ENCODE measurements at regions not wholly inside any gene's neighbourhood (a gene's known extent, or its start where the extent isn't known, plus 50 kb on each side); places are given as distances from the start of the nearest gene placed in this dataset.

DNA sequence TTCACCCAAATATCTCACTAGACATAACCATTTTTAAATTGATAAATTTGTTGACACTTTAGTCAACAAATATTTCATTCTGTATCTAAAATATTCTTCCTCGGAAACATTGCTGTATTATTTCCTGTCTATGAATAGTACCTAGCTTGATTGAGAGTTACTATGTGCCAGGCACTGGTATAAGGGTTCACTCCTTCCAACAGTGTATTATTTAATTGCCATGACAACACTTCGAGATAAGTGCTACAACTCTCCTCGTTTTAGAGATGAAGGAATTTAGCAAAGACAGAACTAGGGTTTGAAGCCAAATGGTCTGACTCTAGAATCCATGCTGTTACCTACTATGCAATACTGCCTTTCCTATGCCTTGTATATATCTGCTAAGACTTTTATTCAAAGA is 287.2 kb downstream of the YTHDC2 start:
- DNase-seq (ENCODE audit: low read depth), result no peak

DNA sequence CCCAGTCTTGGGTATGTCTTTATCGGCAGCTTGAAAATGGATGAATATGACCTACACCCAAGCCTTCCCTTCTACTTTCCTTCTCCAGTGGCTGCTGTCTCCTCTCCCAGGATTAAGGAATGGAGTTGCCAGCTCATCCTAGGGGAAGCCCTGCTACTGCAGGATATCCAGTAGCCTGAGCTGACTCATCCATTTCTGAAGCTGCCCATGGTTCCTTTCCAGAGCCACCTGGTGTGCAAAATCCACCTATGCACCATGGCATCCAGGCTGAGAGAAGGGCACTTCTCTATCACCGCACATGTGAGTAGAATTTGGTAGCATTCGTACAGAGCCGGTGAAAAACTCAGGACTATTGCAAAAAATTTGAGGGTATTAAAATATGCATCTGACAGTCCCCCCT is 290.8 kb downstream of the YTHDC2 start:
- DNase-seq (ENCODE audit: low read depth), result peak; percentile 21

DNA sequence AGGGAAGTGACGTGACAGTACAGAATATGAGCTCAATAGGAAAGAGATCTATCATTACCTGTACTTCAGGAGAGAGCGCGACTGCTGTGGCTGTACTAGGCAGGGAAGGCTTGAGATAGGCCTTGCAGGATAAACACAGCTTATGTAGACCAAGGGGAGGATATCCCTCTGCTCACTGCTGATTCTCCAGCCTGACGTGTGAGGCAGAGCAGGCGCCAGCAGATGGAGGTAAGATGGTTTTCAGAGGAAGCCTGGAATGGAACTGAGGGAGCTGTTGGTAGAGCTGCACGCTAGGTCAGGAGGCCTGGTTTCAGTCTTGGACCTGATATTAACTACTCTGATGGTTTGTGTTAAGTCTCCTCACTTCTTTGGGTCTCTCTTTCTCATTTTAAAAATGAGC is 291.4 kb downstream of the YTHDC2 start:
- no peak for DNase-seq (ENCODE audit: low read depth)

DNA sequence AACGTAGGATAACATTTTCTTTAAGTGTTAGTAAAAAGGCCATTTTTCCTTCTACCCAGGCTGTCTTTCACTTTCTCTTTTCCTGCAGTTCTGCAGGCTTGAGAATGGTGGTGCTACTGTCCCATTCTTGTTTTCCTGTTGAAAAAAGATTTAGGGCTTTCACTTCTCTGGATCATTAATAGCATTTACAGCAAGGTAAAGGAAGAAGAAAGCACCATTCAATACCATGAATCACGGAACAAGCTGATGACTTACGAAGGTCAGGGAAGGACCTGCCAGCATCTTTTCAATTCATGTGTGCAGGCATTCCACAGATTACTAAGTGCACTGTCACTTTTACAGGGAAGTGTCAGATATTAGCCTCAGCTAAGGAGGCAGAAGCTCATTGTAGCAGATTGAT is 292.8 kb downstream of the YTHDC2 start:
- peak; percentile 76 for DNase-seq (ENCODE audit: low read depth)

DNA sequence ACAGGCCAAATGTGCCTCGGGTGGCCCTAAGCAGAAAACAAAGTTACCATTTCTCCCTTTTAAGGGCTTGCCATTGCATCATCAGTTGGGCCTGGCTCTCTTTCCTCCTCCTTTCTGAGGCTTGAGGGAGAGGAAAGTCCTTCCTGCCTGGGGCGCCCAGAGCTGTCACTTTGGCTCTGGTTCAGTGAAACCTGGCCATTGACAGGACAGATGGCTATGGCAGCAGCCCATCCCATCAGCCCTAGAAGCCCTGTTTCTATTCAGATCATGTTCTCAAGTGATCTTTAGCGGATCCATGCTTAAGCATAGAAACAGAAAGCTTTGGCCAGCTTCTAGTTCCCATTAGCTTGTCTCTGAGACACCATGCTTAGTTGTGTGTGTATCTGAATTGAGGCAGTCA is 293.4 kb downstream of the YTHDC2 start:
- peak; percentile 58 for DNase-seq (ENCODE audit: low read depth)

DNA sequence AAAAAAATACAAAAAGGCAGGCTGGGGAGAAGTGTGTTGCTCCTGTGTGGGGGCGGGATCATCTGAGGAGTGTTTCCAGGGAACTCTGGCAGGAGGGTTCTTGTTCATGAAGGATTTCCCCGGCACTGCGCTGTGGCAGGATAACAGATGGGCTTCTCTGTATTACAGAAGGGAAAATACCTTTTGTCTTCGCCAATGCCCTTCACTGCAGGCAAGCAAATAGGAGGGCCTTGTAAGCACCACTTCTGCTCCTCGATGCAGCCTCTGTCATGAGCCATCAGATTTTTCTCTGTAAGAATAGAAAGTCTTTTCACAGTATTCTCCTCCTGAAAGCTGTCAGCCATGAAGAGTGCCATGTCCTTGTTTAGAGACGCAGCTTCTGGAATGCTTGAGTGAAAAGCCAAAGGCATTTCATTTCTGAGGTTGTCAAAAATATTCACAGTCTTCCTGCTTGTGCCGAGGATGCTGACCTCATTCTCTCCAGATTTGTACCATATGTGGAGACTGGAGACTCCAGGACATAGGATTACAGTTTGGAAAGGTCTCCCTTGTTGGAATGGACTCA is 294.0 kb downstream of the YTHDC2 start:
- DNase-seq (ENCODE audit: low read depth), result peak; percentile 84

DNA sequence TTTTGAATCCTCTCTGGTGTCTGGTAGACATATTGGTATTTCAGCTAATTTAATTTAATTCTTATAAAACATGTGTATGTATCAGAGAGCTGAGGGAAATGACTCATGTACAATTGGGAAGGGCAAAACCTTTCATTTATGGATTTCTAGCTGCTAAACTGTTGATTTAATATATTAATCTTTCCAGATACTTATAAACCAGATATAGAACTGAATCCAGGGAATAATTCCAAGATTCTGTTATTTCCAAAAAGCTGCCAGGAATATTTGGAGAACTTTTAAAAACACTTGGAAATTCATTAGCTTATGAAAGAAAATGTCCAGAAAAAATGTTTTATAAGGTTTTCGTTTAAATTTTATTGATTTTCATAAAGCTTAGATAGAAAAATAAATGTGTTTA is 295.5 kb downstream of the YTHDC2 start:
- DNase-seq (ENCODE audit: low read depth), result no peak

DNA sequence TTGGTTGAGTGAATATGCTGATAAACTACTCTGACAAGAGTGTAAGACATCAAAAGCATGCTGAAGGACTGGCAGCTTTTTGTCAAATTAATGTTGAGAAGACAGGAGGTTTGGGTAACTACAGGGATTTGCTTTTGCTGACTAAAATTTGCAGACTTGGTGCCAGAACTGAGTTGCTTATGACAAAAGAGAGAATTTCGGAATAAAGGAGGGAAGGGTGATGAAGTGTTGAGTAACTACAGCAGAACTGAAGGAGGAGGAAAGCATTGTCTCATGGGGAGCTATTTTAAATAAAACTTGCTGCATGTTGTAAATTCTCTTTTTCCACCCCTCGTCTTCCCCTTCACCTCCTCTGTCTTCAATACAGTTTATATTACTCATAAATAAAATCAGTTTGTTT is 296.1 kb downstream of the YTHDC2 start:
- no peak for DNase-seq (ENCODE audit: low read depth)

DNA sequence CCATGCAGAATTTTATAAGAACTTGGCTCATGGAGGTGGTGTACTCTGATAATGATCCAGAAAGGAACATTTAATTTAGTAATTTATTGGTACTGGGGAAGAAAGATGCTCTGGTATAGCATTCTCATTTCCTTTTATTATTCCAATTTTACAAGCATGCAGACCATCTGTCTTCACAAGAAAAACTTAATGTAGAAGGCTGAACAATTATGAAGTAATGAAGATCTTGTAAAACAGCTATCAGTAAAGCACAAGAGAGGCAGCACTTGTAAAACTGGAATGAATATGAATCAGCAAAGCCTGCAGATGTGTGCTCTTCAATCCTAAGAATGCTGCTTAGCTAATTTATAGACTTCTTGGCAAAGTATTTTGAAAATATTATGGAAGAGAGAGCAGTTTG is 300.0 kb downstream of the YTHDC2 start:
- peak; percentile 9 for DNase-seq (ENCODE audit: low read depth)

DNA sequence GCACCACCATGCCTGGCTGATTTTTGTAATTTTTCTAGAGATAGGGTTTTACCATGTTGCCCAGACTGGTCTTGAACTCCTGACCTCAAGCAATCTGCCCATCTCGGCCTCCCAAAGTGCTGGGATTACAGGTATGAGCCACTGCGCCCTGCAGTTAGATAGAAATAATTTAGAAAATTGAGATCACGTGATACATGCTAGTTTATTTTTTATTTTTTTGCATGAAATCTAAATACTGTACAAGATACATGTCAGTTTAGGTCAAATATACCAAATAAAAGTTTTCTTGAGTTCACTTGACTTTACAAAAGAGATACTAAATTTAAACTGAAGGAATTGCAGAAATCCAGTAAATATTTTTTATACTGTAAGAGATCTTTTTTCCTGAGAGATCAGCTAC is 304.2 kb downstream of the YTHDC2 start:
- no peak for DNase-seq (ENCODE audit: low read depth)

DNA sequence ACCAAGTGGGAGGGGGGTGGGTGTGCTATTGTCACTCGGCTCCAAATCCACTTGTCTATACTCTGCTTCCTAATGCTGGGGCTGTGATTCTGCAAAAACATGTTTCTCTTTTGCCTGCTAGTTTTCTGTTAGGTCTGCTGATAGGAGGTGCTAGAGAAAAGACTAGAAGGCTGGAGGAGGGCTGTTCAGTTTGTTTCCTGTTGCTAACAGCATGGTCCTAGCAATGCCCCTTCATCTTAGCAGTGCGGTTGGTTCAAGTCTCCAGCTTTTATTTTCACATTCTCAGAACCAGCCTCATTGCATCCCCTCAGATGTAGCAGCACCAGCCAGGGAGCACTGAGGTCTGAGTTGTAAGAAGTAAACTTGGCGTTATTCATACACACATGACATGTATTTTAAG is 310.2 kb downstream of the YTHDC2 start:
- no peak for DNase-seq (ENCODE audit: low read depth)

DNA sequence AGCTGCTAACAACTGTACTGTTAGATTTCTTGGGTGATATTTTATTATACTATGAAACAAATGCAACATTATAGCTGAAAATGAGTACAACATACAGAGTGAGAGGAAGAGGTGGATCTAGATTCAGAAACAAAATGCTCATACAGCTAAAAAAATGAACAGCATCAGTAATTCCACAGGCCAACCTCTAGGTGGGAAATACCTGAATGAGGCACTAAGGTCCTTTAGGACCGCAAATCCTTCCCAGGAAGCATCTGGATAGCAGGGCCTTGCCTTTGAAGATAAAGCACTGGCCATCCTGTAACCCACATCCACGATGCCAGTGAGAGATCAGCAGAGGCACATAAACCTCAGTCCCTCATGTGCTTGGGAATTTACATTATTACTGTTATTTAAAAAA is 310.8 kb downstream of the YTHDC2 start:
- DNase-seq (ENCODE audit: low read depth), result no peak

DNA sequence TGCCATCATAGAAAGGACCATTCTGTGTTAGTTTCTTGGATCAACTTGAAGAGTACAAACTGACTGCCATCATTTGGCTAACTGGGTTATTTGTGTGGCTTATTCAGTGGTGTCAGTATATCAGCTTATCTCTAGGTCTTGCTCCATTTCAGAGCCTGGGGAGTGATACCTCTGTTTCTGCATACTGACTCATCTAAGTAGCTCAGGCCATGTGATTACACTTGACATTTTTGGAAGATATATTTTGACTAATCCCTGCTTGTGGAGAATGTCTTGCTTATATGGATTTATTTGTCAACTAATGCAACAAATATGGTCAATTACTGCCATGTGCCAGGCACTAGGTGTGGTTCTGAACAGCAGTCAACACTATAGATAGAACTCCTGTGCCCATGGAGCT is 311.7 kb downstream of the YTHDC2 start:
- DNase-seq (ENCODE audit: low read depth), result no peak

DNA sequence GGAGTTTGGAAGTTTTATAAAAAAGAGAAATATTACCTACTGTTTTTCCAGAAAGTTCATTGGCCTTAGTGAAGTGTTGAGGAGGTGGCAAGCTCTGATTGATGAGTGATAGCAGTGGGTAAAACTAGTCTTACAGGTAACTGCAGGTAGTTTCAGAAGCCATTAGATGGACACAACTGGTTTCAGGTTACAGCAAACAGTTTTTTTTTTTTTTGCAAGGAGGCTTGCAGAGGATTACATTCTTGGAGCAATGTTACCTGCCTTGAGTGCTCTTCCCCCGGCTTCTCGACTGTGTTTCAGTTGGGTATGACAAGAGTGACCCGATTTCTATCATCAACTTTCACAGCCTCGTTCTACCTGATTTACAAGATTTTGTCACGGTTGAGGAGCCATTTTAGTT is 333.4 kb downstream of the YTHDC2 start:
- no peak for DNase-seq (ENCODE audit: low read depth)

DNA sequence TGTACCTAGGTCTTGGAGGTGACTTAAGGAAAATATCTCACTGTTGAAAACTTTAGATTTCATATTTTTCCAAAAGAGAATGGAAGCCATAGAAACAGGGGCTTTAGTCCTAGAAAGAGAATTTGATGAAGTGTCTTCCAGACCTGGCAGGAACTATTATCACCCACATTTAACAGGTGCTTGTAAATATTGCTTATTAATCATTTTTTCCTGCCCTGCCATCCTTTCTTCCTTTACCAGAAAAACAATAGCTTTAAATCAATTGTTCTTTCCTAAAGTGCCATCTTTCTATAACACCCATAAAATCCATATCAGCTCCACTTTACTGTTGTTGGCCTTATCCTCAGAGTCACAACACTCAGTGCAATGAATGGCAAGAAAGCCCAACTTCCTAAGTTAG is 350.9 kb downstream of the YTHDC2 start:
- DNase-seq (ENCODE audit: low read depth), result no peak

DNA sequence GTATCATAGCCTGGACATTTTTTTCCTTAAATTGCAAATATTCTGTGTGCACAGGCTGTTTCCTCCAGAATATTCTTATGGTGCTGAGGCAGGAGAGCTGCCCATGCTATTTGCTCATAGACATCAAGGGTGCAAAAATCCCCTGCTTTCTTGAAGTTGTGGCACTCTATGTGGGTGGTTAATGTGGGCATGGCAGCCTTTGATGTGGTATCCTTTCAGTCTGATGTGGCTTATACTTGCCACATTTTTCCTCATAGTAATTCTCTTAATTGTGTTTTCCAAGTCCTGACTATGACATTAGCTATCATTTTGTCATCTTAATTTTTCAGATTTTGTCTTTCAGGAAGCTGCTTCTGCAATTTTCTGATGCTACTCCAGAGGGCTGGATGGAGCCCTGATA is 353.3 kb downstream of the YTHDC2 start:
- DNase-seq (ENCODE audit: low read depth), result no peak

DNA sequence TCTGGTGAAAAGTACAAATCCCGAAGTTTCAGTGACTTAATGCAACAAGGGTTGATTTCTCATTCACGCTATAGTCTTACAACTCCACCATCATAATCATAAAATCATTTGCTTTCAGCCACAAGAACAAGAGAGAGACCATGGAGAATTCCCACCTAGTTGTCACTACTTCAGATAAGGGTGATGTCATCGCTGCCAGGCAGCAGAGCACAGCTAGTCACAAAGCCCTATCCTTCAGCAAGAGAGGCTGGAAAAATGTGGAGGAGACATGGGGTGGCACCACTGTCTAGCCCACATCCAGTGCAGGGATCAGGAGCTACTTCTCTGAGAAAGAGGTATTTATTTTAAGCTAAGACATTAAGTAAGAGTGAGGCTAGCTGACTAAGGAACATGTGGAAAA is 356.1 kb downstream of the YTHDC2 start:
- DNase-seq (ENCODE audit: low read depth), result no peak

DNA sequence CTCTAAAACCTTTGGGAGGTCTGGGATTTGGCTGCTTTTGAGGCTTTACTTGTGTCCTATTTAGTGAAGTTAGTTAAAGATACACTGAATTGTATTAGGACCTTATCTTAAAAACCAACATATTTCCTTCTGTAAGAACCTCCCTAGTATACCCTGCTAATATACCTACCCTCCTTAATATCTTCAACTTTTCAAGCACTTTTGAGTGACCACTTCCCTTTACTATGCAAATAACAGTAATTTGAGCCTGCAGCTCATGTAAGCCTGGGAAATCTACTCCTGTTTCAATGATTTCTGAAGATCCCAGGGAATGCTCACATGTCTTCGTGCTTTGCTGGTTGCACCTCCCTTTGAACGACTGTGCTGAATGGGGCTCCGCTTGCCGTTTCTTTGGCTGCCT is 358.5 kb downstream of the YTHDC2 start:
- DNase-seq (ENCODE audit: low read depth), result no peak

DNA sequence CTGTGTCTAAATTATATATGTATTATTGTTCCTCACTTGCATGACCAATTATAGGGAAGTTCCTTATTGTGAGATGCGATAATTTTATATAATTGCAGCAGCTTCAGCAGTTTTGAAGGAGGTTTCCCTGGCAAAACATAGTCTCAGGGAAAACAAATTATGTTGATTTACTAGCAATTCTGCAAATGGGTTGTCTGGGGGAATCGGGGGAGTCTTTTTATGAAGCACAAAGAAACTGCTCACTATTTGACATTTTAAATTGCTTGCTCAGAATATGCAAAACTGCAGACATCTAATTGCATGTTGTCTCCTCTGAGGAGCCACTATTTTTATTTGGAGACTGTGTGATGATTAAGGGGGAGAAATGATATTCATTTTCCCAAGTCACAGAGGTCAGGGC is 361.6 kb downstream of the YTHDC2 start:
- DNase-seq (ENCODE audit: low read depth), result no peak

DNA sequence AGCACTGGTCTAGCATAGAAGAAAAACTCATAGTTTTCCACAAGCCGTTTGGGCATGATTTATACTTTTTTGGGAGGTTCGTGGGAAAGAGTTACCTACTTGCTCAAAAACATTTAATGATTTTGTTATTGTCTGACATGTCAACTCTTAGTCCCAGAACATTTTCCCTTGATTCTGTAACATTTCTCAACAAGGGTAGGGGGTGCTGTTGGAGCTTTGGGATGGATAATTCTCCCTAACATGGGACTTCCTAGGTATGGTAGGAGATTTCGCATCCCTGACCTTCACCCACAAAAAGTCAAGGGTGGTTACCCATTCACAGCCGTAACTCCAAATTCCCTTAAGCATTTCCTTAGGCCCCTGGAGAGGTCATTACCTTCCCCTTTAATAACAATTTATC is 378.0 kb downstream of the YTHDC2 start:
- DNase-seq (ENCODE audit: low read depth), result no peak

DNA sequence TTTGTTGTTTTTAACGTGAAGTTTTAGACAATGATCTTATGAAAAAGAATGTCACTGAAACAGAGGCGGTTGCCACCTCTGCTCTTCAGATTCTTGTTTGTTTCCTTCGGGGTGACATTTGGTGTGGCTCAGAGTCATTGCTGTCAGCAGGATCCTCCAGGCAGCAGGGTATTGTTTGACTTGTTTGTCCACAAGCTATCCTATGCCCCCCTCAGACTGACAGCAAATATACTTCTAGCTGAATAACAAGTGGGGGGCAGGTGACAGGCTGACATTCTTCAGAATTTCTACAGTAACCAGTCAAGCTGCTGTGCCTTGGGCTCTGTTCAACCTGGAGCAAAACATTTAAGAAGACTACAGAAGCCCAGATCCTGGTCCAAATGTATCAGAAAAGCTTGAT is 383.3 kb downstream of the YTHDC2 start:
- DNase-seq (ENCODE audit: low read depth), result no peak

DNA sequence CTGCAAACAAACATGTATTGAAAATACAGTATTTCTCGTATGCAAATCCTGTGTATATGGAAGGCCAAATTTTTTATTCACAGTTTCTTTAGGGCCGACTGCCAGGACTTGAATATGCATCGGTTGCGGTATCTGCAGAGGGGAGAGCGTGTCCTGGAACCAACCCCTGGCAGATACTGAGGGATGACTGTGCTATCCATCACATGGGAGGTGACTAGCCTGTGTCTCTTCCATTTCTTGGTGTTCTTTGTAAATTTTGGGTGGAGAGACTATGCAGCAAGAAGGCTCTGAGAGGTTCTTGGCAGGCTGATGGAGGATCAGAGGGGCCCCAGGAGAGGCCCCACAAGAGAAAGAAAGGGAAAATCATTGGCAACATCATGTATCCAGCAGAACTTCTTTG is 384.3 kb downstream of the YTHDC2 start:
- DNase-seq (ENCODE audit: low read depth), result no peak

DNA sequence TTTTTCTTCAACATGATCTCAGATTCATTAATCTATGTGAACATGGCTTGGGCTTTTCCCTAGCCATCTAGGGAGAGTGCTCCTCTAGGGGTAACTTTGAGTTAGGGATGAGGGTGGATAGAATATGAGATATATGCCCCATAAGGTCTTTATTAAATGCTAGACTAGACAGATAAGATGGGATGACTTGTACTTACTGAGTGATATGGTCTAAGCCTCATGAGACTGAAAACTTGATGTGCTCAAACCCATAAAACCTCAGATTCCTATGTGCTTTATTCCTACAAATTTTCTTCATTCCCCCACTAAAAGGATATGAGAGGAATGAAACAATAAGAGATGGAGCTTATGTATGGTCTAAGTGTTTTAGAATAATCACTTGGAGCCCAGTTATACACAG is 386.6 kb downstream of the YTHDC2 start:
- no peak for DNase-seq (ENCODE audit: low read depth)

DNA sequence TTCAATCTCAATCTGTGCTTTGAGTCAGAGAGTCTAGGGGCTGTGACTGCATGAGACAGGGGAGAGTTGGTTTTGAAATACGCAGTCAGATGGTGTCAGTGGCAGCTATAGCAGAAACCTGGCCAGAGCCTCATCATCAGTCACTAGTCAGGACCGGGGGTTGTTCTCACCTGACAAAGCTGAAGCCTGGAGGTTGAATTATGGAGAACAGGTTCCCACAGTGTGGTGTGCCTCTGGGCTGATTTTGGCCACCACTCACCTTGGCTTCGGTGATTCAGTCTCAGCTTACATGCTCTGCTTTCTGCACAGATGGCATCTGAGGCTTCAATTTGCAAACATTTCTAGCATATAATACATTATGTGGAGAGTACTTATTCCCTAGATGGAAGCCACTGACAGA is 387.3 kb downstream of the YTHDC2 start:
- no peak for DNase-seq (ENCODE audit: low read depth)

DNA sequence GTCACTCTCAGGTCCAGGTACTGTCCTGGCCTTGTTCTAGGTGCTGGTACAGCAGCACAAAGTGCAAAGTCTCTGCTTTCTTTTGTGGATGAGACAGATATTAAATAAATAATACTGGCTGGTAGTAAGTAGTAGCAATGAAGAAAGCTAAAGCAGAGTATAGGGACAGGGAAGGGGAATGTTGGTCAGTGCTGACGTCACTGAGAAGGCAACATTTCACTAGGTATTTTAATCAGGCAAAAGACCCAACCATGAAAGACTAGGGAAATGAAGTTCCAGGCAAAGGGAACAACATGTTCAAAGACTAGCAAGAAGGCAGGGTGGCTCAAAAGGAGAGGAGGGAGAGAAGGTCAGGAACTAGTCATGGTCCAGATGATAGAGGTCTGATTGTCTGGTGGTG is 388.2 kb downstream of the YTHDC2 start:
- DNase-seq (ENCODE audit: low read depth), result no peak
